ENCODE measurements at regions not wholly inside any gene's neighbourhood (a gene's known extent, or its start where the extent isn't known, plus 50 kb on each side); places are given as distances from the start of the nearest gene placed in this dataset.

- Histone ChIP-seq H3K4me1 (no peaks in the 10 kb centered on the region; the same call in none of the 2 replicates), H3K4me3 (no peak overlapping the region), H3K27me3 (no peaks in the 10 kb centered on the region), H3K9me3 (replicated peaks) (no peaks in the 10 kb centered on the region), H3K27ac (no peak overlapping the region), H3K36me3 (no peaks in the 10 kb centered on the region)
- no peak for DNase-seq
Observed at GRCh38 chr15:31446546-31446945, 119.9 kb downstream of the KLF13 start.

- no peaks in the 10 kb centered on the region for H3K27me3 ChIP-seq
- no peaks in the 10 kb centered on the region for H3K9me3 ChIP-seq (replicated peaks)
- H3K36me3 ChIP-seq, result no peaks in the 10 kb centered on the region
- no peak overlapping the region for H3K4me3 ChIP-seq
- no peaks in the 10 kb centered on the region; the same call in none of the 2 replicates for H3K4me1 ChIP-seq
- H3K27ac ChIP-seq, result no peak overlapping the region
- no peak for DNase-seq
Observed at GRCh38 chr15:31447931-31448634, 121.4 kb downstream of the KLF13 start.

GRCh38 chr15:31448635-31448979, 122.0 kb downstream of the KLF13 start:
- no peak for DNase-seq
- Histone ChIP-seq H3K27ac (no peak overlapping the region), H3K4me1 (no peaks in the 10 kb centered on the region; the same call in none of the 2 replicates), H3K9me3 (replicated peaks) (no peaks in the 10 kb centered on the region), H3K27me3 (no peaks in the 10 kb centered on the region), H3K36me3 (no peaks in the 10 kb centered on the region), H3K4me3 (no peak overlapping the region)

- Histone ChIP-seq H3K9me3 (replicated peaks) (no peaks in the 10 kb centered on the region), H3K4me1 (no peaks in the 10 kb centered on the region), H3K4me3 (no peak overlapping the region), H3K27ac (no peak overlapping the region), H3K27me3 (no peaks in the 10 kb centered on the region), H3K36me3 (no peaks in the 10 kb centered on the region)
- DNase-seq, result no peak
Observed at GRCh38 chr15:31452595-31453557, 126.2 kb downstream of the KLF13 start.

- Histone ChIP-seq H3K4me3 (no peak overlapping the region), H3K27ac (no peak overlapping the region), H3K36me3 (no peaks in the 10 kb centered on the region), H3K9me3 (replicated peaks) (no peaks in the 10 kb centered on the region), H3K27me3 (no peaks in the 10 kb centered on the region), H3K4me1 (no peaks in the 10 kb centered on the region)
- no peak for DNase-seq
Observed at GRCh38 chr15:31453558-31454318, 127.1 kb downstream of the KLF13 start.

- DNase-seq, result no peak
- no peaks in the 10 kb centered on the region for H3K27me3 ChIP-seq
- H3K4me1 ChIP-seq, result no peaks in the 10 kb centered on the region
- no peak overlapping the region for H3K27ac ChIP-seq
- H3K9me3 ChIP-seq (replicated peaks), result no peaks in the 10 kb centered on the region
- no peak overlapping the region for H3K4me3 ChIP-seq
- H3K36me3 ChIP-seq, result no peaks in the 10 kb centered on the region
Observed at GRCh38 chr15:31455499-31455898, 128.9 kb downstream of the KLF13 start.

- H3K27me3 ChIP-seq, result no peaks in the 10 kb centered on the region
- no peak for DNase-seq
- H3K4me1 ChIP-seq, result no peaks in the 10 kb centered on the region
- H3K36me3 ChIP-seq, result no peaks in the 10 kb centered on the region
- H3K27ac ChIP-seq, result no peak overlapping the region
- no peak overlapping the region for H3K4me3 ChIP-seq
- H3K9me3 ChIP-seq (replicated peaks), result no peaks in the 10 kb centered on the region
Observed at GRCh38 chr15:31456354-31457060, 129.9 kb downstream of the KLF13 start.

- no peaks in the 10 kb centered on the region for H3K36me3 ChIP-seq
- no peaks in the 10 kb centered on the region for H3K27me3 ChIP-seq
- H3K4me3 ChIP-seq, result no peak overlapping the region
- H3K9me3 ChIP-seq (replicated peaks), result no peaks in the 10 kb centered on the region
- no peak overlapping the region for H3K27ac ChIP-seq
- H3K4me1 ChIP-seq, result no peaks in the 10 kb centered on the region
- no peak for DNase-seq
Observed at GRCh38 chr15:31457161-31457560, 130.5 kb downstream of the KLF13 start.

GRCh38 chr15:31457631-31458526, 131.2 kb downstream of the KLF13 start:
- Histone ChIP-seq H3K36me3 (no peaks in the 10 kb centered on the region), H3K4me1 (no peaks in the 10 kb centered on the region), H3K27ac (no peak overlapping the region), H3K4me3 (no peak overlapping the region), H3K27me3 (no peaks in the 10 kb centered on the region), H3K9me3 (replicated peaks) (no peaks in the 10 kb centered on the region)
- DNase-seq, result no peak

GRCh38 chr15:31458596-31459399, 132.2 kb downstream of the KLF13 start:
- no peaks in the 10 kb centered on the region for H3K36me3 ChIP-seq
- H3K27ac ChIP-seq, result no peak overlapping the region
- no peaks in the 10 kb centered on the region for H3K27me3 ChIP-seq
- no peaks in the 10 kb centered on the region for H3K4me1 ChIP-seq
- no peaks in the 10 kb centered on the region for H3K9me3 ChIP-seq (replicated peaks)
- no peak overlapping the region for H3K4me3 ChIP-seq
- no peak for DNase-seq

- H3K27ac ChIP-seq, result no peak overlapping the region
- no peaks in the 10 kb centered on the region for H3K4me1 ChIP-seq
- no peaks in the 10 kb centered on the region for H3K27me3 ChIP-seq
- no peak for DNase-seq
- H3K9me3 ChIP-seq (replicated peaks), result no peaks in the 10 kb centered on the region
- no peak overlapping the region for H3K4me3 ChIP-seq
- no peaks in the 10 kb centered on the region for H3K36me3 ChIP-seq
Observed at GRCh38 chr15:31459400-31459748, 132.7 kb downstream of the KLF13 start.

- Histone ChIP-seq H3K4me1 (no peaks in the 10 kb centered on the region), H3K27ac (no peak overlapping the region), H3K27me3 (no peaks in the 10 kb centered on the region), H3K36me3 (no peaks in the 10 kb centered on the region), H3K9me3 (replicated peaks) (no peaks in the 10 kb centered on the region), H3K4me3 (no peak overlapping the region)
- no peak for DNase-seq
Observed at GRCh38 chr15:31461375-31461774, 134.7 kb downstream of the KLF13 start.

- no peak overlapping the region for H3K27ac ChIP-seq
- no peak overlapping the region for H3K4me3 ChIP-seq
- H3K4me1 ChIP-seq, result no peaks in the 10 kb centered on the region
- no peaks in the 10 kb centered on the region for H3K36me3 ChIP-seq
- no peaks in the 10 kb centered on the region for H3K9me3 ChIP-seq (replicated peaks)
- no peak for DNase-seq
- H3K27me3 ChIP-seq, result no peaks in the 10 kb centered on the region
Observed at GRCh38 chr15:31461911-31462480, 135.4 kb downstream of the KLF13 start.
